ENCODE measurements at regions not wholly inside any gene's neighbourhood (a gene's known extent, or its start where the extent isn't known, plus 50 kb on each side); places are given as distances from the start of the nearest gene placed in this dataset.

DNA sequence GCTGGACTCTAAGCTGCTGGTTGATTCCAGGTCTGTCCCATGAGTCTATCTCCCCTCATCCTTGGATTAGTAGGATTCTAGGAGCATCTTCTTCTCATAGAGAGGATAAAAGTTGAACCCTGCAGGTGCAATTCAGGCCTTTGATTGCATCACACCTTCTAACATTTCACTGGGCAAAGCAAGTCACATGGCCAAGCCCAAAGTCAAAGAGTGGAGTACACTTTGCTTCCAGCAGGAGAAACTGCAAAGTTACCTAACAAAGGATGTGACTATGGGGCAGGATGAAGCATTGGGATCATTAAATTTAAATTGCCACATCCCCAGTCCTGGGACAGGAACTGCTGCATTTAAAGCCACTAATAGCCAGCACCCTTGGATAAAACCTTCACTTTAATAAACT is 51.0 kb upstream of the EGFLAM start:
- DNase-seq, result no peak
- TF ChIP-seq GATA1 (IDR thresholded peaks at IDR 0.05; ENCODE audit: low read depth, low read length), result no peak
- no peak for TF ChIP-seq POLR2A (IDR thresholded peaks at IDR 0.05; ENCODE audit: low read length)

DNA sequence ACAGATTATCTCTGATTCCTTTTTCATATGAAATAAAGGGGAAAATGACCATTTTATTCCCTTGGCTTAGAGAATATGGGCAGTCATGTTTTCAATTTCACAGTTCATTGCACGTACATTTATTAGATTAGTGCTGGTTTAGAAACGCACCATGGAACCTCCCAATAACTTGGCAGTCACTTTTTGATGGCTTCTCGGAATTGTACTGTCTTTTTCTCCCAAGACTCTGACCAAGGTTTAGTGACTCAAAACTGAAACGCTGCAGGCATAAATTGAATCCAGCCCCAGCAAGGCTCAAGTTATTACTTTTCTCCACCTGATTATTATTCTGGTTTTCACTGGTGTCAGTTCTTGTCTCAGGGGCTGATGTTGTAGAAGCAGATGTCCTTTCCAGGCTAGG is 55.6 kb upstream of the EGFLAM start:
- DNase-seq, result no peak
- TF ChIP-seq GATA1 (IDR thresholded peaks at IDR 0.05; ENCODE audit: low read depth, low read length), result no peak
- no peak for TF ChIP-seq POLR2A (IDR thresholded peaks at IDR 0.05; ENCODE audit: low read length)

DNA sequence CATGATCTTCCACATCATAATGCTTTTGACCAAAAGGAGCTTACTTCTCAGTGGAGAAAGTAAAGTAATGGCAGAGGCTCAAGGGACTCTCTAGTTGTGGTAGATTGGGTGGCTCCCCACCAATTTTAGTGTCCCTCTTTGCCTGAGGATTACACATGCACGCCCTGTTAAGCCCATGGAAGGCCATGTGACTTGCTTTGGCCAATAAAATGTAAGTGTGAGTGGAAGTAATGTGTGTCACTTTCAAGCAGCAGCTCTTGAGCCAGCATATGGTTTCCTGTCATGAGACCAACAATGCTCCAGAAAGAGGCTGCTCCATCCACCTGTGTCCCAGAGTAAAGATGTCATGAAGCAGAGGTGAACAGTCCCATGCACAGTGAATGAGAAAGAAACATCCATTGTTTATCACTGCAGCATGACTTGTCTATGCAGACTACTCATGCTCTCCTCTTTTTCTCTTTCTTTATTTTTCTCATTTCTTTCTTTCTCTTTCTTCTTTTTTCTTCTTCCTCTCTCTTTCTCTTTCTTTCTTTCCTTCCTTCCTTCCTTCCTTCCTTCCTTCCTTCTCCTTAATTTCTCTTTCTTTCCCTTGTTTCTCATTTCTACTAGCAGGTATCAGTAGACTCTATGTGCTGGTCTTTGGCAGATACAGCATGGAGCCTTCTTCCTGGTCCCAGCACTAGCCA is 57.3 kb upstream of the EGFLAM start:
- DNase-seq, result no peak
- TF ChIP-seq POLR2A (IDR thresholded peaks at IDR 0.05; ENCODE audit: low read length) (no peak), GATA1 (IDR thresholded peaks at IDR 0.05; ENCODE audit: low read depth, low read length) (no peak)

DNA sequence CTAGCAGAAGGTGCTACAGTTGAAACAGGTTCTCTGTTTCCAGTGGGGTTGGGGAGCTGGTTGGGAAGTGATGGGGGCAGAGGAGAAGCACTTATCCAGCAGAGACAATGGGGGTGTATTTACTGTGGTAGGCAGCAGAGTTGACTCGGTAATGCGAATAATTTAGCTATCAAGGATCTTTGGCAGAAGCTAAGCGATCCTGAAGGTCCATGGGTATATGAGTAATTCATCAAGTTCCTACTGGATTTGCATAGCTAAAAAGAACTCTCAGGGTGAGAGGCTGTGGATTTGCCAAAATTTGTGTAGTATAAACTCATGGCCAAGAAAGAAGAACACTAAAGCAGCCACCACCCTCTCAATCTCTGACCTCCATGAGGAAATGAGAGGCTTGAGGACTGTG is 61.2 kb upstream of the EGFLAM start:
- TF ChIP-seq POLR2A (IDR thresholded peaks at IDR 0.05; ENCODE audit: low read length) (no peak), GATA1 (IDR thresholded peaks at IDR 0.05; ENCODE audit: low read depth, low read length) (no peak)
- no peak for DNase-seq

DNA sequence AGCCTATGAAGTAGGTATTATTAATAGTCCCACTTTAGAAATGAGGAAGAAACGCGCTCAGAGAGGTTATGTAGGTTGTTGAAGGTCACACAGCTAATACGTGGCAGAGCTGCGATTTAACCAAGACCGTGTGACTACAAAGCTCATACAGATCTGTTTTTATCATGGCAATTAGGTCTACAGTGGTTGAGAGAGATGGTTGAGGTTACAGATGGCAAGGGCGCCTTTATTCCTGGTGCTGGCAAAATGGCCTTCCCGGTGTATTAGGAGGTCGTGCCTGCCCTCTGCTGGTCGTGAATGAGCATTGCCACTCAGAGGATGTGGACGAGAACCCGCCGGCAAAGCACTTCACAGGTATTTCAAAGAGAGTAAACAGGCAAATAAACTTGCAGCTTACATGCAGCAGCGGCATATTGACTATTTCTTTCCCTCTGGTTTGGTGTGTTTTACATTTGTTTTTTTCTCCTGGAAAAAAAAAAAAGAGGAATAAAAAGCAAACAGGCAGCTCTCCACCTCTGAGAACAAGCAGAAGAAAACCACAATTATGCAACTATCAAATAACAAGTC is 65.3 kb upstream of the EGFLAM start:
- TF ChIP-seq GATA1 (IDR thresholded peaks at IDR 0.05; ENCODE audit: low read depth, low read length) (no peak), POLR2A (IDR thresholded peaks at IDR 0.05; ENCODE audit: low read length) (no peak)
- peak; percentile 46 to 73 for DNase-seq

DNA sequence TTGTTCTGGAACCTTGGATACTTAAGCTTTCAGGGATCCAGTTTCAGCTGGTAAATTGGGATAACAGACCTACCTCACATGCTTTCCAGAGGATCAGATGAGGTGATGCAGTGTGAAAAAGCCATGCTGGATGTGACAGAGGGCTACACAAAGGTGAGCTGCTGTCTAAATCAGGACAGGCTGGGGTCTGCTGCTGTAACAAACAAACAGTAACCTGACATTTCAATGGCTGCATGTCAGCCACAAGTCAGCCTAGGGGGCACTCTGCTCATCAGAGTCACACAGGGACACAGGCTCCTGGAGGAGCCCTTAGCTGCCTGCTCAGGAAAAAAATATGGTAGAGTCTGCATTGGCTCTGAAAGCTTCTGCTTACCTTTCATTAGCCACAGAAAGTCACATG is 66.7 kb upstream of the EGFLAM start:
- TF ChIP-seq GATA1 (IDR thresholded peaks at IDR 0.05; ENCODE audit: low read depth, low read length), result no peak
- no peak for TF ChIP-seq POLR2A (IDR thresholded peaks at IDR 0.05; ENCODE audit: low read length)
- DNase-seq, result no peak

DNA sequence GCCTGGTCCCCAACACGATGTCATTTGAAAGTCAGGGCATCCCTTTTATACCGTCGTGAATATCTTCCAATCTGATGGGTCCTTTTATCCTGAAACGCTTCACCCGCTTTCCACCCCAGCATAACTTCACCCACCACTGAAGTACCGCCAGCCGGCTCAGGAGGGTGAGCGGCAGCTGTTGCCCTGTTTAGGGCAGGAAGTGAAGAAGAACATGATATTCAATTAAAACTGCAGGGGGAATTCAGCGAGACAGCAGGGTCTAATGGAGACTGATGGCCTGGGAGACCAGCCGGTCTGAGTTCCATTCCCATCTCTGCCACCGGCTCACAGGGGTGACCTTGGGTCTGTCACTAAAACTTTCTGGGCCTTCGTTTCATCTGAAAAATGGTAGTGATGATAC is 68.2 kb upstream of the EGFLAM start:
- no peak for DNase-seq
- no peak for TF ChIP-seq GATA1 (IDR thresholded peaks at IDR 0.05; ENCODE audit: low read depth, low read length)
- TF ChIP-seq POLR2A (IDR thresholded peaks at IDR 0.05; ENCODE audit: low read length), result no peak

DNA sequence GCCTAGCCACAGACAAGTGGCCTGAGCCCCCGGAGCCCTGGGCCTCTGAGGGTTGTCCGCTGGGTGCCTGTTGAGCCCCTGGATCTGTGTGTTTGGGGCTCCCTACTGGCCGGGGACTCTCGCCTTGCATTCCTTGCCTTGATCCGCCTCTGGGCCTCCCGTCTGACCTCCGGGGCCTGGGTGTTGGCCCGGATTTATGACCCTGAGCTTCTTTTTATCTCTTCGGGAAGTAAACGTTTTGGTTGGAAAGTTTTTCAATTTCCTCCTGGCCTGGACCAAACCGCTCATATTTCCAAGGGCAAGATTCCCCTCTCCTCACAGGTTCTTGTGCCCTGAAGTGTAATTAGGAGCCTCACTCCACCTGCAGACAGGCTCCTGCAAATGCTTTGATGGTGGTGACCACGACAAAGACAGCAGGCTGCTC is 69.3 kb upstream of the EGFLAM start:
- TF ChIP-seq GATA1 (IDR thresholded peaks at IDR 0.05; ENCODE audit: low read depth, low read length), result no peak
- TF ChIP-seq POLR2A (IDR thresholded peaks at IDR 0.05; ENCODE audit: low read length), result no peak
- DNase-seq, result no peak

DNA sequence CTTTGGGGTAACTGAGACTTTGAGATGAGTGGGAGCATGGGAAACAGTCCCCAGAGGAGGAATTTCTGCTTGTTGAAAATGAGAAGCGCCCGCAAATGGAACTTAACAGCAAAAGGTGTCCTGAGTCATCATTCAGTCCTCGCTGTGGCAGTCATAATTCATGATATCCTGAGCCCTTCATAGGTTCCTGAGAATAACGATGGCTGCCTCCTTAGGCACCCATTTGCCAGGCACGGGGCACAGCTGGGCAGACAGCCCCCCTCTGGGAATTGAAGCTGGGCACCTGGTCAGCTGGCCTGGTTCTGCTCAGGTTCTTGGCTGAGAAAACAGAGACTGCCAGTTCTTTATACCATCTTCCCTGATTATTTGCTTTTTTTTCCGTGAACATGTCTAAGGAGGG is 69.8 kb upstream of the EGFLAM start:
- TF ChIP-seq GATA1 (IDR thresholded peaks at IDR 0.05; ENCODE audit: low read depth, low read length), result no peak
- TF ChIP-seq POLR2A (IDR thresholded peaks at IDR 0.05; ENCODE audit: low read length), result no peak
- DNase-seq, result no peak

DNA sequence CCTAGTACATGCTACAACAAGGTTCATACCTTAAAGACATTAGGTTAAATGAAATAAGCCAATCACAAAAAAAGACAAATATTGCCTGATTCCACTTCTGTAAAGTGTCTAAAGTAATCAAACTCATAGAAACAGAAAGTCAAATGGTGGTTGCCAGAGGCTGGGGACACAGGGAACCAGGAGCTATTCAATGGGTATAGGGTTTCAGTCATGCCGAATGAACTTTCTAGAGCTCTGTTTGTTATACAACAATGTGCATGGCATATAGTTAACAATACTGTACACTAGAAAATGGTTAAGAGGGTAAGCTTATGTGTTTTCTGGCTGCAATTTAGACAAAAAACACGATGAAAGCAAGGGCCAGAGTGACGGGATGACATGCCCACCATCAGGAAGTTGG is 70.8 kb upstream of the EGFLAM start:
- TF ChIP-seq POLR2A (IDR thresholded peaks at IDR 0.05; ENCODE audit: low read length), result no peak
- no peak for TF ChIP-seq GATA1 (IDR thresholded peaks at IDR 0.05; ENCODE audit: low read depth, low read length)
- DNase-seq, result no peak

DNA sequence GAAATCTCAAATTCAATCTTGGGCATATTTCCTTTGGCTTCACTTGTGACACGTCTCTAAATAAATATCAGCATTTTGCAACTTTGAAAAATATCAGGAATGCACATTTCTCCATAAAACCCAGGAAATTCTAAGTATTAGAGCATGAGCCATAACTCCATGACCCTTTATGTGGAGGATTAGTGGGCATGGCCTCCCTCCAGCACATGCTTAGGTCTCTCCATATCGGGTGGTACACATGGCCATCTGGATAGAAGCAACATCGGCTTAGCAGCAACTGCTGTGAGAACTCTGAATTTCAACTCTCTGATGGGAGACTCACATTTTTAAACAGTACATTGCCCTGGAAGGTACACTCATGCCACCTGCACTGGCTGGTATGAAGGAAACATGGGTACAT is 73.7 kb upstream of the EGFLAM start:
- no peak for DNase-seq
- TF ChIP-seq GATA1 (IDR thresholded peaks at IDR 0.05; ENCODE audit: low read depth, low read length) (no peak), POLR2A (IDR thresholded peaks at IDR 0.05; ENCODE audit: low read length) (no peak)

DNA sequence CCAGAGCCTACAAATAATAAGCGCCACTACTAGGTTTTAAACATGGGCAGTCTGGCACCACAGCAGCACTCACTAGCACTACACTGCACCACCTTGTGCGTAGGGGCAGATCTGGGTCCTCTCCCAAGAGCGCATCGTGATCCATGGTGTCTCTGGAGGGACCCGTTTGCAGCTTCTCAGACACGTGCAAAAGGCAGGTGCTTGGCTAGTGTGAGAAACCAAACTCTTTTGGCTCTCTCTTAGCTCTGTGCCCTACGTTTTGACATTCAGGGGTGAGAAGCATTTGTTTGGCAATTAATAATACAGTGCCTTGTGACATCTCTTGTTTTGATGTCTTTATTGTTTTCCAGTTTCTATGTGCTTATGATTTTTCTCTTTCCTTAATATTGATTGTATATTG is 75.4 kb upstream of the EGFLAM start:
- DNase-seq, result no peak
- TF ChIP-seq POLR2A (IDR thresholded peaks at IDR 0.05; ENCODE audit: low read length) (no peak), GATA1 (IDR thresholded peaks at IDR 0.05; ENCODE audit: low read depth, low read length) (no peak)

DNA sequence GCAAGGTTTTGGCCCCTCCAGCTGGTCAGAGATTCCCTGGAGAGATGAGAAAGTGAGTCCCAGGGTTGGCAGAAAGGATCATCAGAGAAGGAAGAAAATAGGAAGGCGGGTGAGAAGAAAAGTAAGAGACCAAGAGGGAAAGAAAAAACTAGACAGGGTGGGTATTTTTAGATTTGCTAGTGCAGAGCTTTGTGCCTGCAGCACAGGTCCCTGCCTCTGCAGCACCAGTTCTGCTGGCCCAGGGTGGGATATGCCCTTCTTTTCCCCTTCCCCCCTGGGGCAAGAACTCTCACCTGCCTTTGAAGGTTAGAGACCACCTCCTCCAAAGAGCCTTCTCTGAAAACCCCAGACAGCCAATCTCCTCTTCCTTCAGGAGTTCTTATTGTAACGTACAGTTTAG is 90.3 kb upstream of the EGFLAM start:
- TF ChIP-seq GATA1 (IDR thresholded peaks at IDR 0.05; ENCODE audit: low read depth, low read length) (no peak), POLR2A (IDR thresholded peaks at IDR 0.05; ENCODE audit: low read length) (no peak)
- DNase-seq, result no peak

DNA sequence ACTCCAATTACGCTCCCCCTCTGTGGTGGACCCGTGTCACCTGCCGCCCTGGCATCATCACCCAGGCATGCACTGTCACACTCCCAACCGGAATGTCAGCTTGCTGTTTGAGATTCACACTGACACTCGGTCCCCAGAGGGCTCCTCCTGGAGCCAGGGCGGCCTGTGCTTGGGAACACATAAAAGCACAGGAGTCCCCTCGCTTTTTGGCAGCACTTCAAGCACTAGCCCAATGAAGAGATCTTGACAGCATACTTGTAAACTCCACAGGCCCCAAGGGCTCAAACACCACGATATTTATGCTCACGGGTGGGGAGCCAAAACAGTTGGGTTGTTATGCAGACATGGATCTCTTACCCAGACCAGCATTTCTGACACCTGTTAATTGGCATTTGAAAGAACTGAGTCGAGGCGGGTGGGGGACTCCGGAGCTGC is 90.8 kb upstream of the EGFLAM start:
- no peak for DNase-seq
- TF ChIP-seq POLR2A (IDR thresholded peaks at IDR 0.05; ENCODE audit: low read length) (no peak), GATA1 (IDR thresholded peaks at IDR 0.05; ENCODE audit: low read depth, low read length) (no peak)

DNA sequence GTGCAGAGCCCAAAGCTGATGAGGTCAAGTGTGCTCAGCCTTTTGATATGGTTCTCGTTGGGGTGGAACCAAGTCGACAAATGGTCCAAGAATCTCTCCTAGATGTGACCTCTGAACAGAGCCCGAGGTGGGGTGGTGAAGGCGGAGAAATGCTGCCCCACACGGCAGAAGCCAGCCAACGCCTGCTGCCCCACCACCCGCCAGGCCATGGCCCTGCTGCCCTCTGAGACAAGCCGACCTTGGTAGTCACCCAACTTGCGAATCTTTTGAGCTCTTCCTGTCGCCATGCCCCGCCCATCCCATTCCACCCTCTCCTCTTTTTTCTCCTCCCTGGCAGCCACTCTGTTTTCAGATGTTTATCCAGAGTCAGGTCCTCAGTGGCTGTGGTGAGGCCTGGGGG is 91.5 kb upstream of the EGFLAM start:
- TF ChIP-seq GATA1 (IDR thresholded peaks at IDR 0.05; ENCODE audit: low read depth, low read length), result no peak
- TF ChIP-seq POLR2A (IDR thresholded peaks at IDR 0.05; ENCODE audit: low read length), result no peak
- no peak for DNase-seq

All from erythroblast (primary cell).